WTC11 (cell line): ENCODE measurements at regions not wholly inside any gene's neighbourhood (a gene's known extent, or its start where the extent isn't known, plus 50 kb on each side); places are given as distances from the start of the nearest gene placed in this dataset.

Experiments used
- CBFB ChIP-seq: sonication (generic); formaldehyde crosslinking; IDR thresholded peaks from 2 replicates; pipeline ENCODE4 v1.8.1; 2022; ENCODE audit warnings: mild to moderate bottlenecking, low read depth, missing genetic modification reagents
- CREM ChIP-seq: sonication (generic); formaldehyde crosslinking; IDR thresholded peaks from 2 replicates; pipeline ENCODE4 v1.8.1; 2022; ENCODE audit warnings: mild to moderate bottlenecking, missing genetic modification reagents, moderate library complexity
- ELF4 ChIP-seq: sonication (generic); formaldehyde crosslinking; IDR thresholded peaks from 2 replicates; pipeline ENCODE4 v1.8.1; 2022; ENCODE audit warnings: low read depth, mild to moderate bottlenecking, moderate library complexity, missing genetic modification reagents
- ESRRA ChIP-seq: sonication (generic); formaldehyde crosslinking; IDR thresholded peaks from 2 replicates; pipeline ENCODE4 v1.8.1; 2022; ENCODE audit warnings: mild to moderate bottlenecking, missing genetic modification reagents, borderline replicate concordance
- FOXJ3 ChIP-seq: sonication (generic); formaldehyde crosslinking; IDR thresholded peaks from 2 replicates; pipeline ENCODE4 v1.9.0; 2021; ENCODE audit warnings: missing genetic modification reagents, mild to moderate bottlenecking, borderline replicate concordance
- SMAD4 ChIP-seq: sonication (generic); formaldehyde crosslinking; IDR thresholded peaks from 2 replicates; pipeline ENCODE4 v1.8.0; 2022; ENCODE audit warnings: mild to moderate bottlenecking, missing genetic modification reagents
- TP53 ChIP-seq: sonication (generic); formaldehyde crosslinking; IDR thresholded peaks from 2 replicates; pipeline ENCODE4 v1.8.1; 2023; ENCODE audit warnings: mild to moderate bottlenecking, missing genetic modification reagents
- ZNF219 ChIP-seq: sonication (generic); formaldehyde crosslinking; IDR thresholded peaks from 2 replicates; pipeline ENCODE4 v1.8.0; 2023; ENCODE audit warnings: missing genetic modification reagents, mild to moderate bottlenecking, borderline replicate concordance
- ZNF263 ChIP-seq: sonication (generic); formaldehyde crosslinking; IDR thresholded peaks from 2 replicates; pipeline ENCODE4 v1.8.1; 2022; ENCODE audit warnings: low read depth, mild to moderate bottlenecking, moderate library complexity, missing genetic modification reagents
- TF ChIP-seq, protein P1 (sequence below): fragments of 200-600 bp; IDR thresholded peaks from 2 replicates; pipeline ENCODE4 v1.8.0; 2022; ENCODE audit warnings: antibody characterized with exemption
- TF ChIP-seq, protein P2 (sequence below): sonication (generic); formaldehyde crosslinking; IDR thresholded peaks from 2 replicates; pipeline ENCODE4 v1.8.0; 2022; ENCODE audit warnings: mild to moderate bottlenecking, missing genetic modification reagents
- TF ChIP-seq, protein P3 (sequence below): sonication (generic); formaldehyde crosslinking; IDR thresholded peaks from 2 replicates; pipeline ENCODE4 v1.8.1; 2022; ENCODE audit warnings: mild to moderate bottlenecking, missing genetic modification reagents, moderate library complexity, borderline replicate concordance
- TF ChIP-seq, protein P4 (sequence below): sonication (generic); formaldehyde crosslinking; IDR thresholded peaks from 2 replicates; pipeline ENCODE4 v1.8.1; 2023; ENCODE audit warnings: mild to moderate bottlenecking, missing genetic modification reagents

DNA sequence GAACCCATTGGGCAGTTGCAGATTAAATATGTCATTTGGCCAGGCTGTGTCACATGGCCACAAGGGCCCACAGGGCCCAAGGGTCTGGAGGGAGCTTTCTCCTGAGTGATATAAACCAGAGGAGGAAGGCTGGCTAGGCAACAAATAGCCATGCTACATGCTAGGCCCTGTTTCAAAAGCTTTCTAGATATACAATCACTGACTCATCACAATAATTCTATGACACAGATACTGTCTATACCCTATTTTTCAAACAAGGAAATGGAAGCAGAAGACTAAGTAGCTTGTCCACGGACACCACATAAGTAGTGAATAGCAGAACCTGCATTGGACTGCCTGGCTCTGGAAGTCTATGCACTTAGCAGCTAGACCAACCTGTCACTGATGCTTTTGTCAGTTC, 625.4 kb downstream of the NTRK3 start:
- TF ChIP-seq CREM (no peak), ESRRA (CRISPR knock-in tag) (no peak), ELF4 (no peak), FOXJ3 (no peak), TP53 (no peak), SMAD4 (CRISPR knock-in tag) (no peak), CBFB (CRISPR knock-in tag) (no peak), ZNF219 (no peak), ZNF263 (CRISPR knock-in tag) (no peak)
- TF ChIP-seq, protein P1, sequence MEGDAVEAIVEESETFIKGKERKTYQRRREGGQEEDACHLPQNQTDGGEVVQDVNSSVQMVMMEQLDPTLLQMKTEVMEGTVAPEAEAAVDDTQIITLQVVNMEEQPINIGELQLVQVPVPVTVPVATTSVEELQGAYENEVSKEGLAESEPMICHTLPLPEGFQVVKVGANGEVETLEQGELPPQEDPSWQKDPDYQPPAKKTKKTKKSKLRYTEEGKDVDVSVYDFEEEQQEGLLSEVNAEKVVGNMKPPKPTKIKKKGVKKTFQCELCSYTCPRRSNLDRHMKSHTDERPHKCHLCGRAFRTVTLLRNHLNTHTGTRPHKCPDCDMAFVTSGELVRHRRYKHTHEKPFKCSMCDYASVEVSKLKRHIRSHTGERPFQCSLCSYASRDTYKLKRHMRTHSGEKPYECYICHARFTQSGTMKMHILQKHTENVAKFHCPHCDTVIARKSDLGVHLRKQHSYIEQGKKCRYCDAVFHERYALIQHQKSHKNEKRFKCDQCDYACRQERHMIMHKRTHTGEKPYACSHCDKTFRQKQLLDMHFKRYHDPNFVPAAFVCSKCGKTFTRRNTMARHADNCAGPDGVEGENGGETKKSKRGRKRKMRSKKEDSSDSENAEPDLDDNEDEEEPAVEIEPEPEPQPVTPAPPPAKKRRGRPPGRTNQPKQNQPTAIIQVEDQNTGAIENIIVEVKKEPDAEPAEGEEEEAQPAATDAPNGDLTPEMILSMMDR = no peak
- TF ChIP-seq, protein P2, sequence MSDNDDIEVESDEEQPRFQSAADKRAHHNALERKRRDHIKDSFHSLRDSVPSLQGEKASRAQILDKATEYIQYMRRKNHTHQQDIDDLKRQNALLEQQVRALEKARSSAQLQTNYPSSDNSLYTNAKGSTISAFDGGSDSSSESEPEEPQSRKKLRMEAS (CRISPR knock-in tag) = no peak
- TF ChIP-seq, protein P3, sequence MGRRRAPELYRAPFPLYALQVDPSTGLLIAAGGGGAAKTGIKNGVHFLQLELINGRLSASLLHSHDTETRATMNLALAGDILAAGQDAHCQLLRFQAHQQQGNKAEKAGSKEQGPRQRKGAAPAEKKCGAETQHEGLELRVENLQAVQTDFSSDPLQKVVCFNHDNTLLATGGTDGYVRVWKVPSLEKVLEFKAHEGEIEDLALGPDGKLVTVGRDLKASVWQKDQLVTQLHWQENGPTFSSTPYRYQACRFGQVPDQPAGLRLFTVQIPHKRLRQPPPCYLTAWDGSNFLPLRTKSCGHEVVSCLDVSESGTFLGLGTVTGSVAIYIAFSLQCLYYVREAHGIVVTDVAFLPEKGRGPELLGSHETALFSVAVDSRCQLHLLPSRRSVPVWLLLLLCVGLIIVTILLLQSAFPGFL (CRISPR knock-in tag) = no peak
- TF ChIP-seq, protein P4, sequence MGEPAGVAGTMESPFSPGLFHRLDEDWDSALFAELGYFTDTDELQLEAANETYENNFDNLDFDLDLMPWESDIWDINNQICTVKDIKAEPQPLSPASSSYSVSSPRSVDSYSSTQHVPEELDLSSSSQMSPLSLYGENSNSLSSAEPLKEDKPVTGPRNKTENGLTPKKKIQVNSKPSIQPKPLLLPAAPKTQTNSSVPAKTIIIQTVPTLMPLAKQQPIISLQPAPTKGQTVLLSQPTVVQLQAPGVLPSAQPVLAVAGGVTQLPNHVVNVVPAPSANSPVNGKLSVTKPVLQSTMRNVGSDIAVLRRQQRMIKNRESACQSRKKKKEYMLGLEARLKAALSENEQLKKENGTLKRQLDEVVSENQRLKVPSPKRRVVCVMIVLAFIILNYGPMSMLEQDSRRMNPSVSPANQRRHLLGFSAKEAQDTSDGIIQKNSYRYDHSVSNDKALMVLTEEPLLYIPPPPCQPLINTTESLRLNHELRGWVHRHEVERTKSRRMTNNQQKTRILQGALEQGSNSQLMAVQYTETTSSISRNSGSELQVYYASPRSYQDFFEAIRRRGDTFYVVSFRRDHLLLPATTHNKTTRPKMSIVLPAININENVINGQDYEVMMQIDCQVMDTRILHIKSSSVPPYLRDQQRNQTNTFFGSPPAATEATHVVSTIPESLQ (CRISPR knock-in tag) = no peak
